ENCODE measurements at regions not wholly inside any gene's neighbourhood (a gene's known extent, or its start where the extent isn't known, plus 50 kb on each side); places are given as distances from the start of the nearest gene placed in this dataset.
"Not testable (repeated sequence)": the region's sequence is repeated elsewhere in the genome, so short reads cannot be mapped to it uniquely, and the experiment has no call there.

DNA sequence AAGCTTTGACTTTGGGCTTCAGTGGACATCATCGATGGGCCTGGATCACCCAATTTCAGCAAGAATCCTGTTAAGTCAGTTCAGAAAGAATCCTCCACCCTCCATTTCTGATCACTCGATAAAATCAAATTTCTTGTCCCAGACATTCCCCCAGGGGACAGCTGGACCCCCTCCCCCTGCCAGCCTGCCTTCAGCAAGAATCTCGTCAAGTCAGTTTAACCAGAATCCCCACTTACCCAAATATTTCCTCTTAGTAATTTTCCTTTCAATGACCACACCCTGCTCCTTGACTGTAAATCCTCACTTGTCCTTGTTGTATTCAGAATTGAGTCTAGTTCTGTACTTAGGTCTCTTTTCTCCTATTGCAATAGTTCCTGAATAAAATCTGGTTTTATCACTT, 766.9 kb downstream of the XPNPEP1 start:
- DNase-seq (ENCODE audit: low spot score in 2 of 2) (no peak), FAIRE-seq (no peak)

DNA sequence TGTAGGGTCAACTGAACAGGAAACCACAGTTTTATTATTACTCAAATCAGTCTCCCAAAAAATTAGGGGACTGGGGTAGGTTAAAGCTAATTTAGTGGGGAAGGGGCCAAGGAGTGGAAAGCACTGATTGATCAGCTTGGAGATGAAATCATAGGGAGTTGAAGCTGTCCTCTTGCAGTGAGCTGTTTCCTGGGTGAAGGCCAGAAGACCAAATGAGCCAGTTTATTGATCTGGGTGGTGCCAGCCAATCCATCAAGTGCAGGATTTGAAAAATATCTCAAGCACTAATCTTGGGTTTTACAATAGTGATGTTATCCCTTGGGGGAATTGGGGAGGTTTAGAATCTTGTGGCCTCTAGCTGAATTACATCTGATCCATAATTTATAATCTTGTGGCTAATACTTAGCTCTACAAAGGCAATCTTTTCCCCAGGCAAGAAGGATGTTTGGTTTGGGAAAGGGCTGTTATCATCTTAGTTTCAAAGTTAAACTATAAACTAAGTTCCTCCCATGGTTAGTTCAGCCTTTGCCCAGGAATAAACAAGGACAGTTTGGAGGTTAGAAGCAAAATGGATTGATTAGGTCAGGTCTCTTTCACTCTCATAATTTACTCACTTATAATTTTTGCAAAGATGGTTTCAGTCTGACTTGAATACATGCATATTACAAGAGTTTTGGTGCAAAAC, 773.5 kb downstream of the XPNPEP1 start:
- FAIRE-seq = no peak
- DNase-seq (ENCODE audit: low spot score in 2 of 2) = no peak

DNA sequence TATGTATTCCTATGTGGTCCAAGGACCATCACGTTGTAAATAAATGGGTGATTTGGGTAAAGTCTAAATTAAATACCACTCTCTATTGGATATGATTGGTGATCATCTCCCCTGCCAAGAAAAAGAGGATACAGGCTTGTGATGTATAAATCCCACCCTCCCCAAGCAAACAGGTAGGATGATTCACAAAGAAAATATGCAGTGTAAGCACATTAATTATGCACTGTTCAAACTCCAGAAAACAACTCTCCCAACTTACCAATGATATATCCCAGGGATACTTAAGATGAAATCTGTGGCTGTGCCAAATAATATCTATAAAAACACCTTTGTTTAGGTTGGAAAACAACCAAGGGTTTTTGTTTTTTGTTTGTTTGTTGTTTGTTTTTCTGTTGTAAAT, 795.9 kb downstream of the XPNPEP1 start:
- FAIRE-seq (no peak), DNase-seq (ENCODE audit: low spot score in 2 of 2) (no peak)

DNA sequence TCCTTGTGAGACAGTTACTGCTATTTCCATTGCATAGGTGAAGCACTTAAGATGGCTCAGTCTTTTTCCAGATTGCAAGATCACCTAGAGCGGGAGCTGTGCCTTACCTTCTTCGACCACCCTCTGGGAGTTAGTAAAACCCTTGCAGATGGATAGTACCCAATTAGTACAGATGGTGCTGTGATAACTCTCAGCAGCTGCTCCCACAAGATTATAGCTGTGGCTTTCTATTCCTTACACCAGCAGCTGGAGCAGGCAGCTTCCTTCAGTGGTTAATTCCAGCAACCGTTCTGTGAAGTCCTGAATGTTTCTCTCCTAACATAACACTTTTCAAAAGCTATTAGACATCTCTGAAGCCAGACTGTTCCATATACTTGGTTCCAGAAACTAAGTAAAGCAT, 796.8 kb downstream of the XPNPEP1 start:
- no peak for FAIRE-seq
- DNase-seq (ENCODE audit: low spot score in 2 of 2) = no peak

DNA sequence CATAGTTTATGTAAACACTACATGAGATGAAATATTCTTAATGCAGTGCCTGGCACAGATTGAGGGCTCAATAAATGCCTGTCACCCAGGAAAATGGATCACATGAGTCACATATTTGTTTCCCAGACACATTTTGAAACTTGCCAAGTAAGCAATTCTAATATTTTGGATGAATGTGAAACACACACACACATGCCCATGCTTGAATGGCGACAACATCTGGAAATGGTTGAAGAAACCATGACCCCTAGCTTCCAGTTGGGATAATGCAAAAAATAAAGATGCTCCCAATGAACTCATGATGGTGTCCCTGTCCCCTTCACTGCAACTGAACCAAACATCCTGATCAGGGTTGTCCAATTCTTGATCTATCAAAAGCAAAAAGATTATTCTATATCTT, 797.3 kb downstream of the XPNPEP1 start:
- FAIRE-seq (no peak), DNase-seq (ENCODE audit: low spot score in 2 of 2) (no peak)

DNA sequence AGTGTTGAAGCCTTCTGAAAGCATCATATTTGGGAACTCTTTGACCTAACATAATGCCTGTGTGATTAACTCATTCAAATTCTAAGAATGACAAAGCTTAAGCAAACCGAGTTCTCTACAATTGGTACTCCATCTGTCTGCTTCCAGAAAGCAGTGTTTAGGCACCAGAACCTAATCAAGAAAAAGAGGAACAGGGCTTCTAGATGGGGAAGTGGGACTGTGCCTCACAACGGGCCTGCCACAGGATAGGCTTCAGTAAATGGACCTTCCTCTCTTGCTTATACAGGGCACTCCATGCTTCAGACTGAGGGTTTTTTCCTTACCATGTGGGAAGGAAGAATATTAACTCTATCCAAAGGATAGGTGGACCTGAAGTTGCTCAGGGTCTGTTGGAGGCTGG, 808.1 kb downstream of the XPNPEP1 start:
- no peak for DNase-seq (ENCODE audit: low spot score in 2 of 2)
- FAIRE-seq = no peak

DNA sequence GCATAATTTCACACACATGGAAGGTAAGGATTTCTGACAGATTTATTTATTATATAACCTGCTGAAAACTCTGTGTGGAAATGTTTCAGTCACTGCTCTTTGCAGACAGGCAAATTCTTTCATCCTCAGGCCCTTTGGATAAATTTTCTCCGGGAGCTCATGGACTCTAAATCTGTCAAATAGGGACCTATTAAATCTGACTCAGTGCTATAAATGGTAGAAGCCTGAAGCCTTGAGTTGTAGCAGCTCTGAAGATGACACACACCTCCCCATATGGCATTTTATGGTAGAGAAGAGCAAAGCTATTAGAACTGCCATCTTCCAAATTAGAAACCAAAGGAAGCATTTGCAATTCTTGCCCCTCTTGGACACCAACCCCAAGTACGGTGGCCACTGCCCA, 808.7 kb downstream of the XPNPEP1 start:
- DNase-seq (ENCODE audit: low spot score in 2 of 2) (no peak), FAIRE-seq (no peak)

DNA sequence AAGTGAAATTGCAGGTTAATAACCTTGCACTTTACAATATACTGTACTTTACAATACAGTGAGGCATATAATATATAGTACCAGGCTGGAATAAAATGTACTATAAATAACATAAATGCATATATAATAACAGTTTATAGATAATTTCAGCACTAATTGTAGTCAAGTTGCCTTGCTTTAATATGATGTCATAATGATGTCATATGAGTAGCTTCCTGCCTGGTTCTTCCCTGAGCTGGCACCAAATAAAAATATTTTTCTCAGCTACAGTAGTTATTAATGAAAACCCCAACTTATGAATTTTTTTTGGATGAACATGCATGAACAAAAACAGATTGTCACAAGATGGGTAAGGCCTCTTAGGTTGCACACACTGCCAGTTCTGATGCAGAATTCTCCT, 816.7 kb downstream of the XPNPEP1 start:
- DNase-seq (ENCODE audit: low spot score in 2 of 2) (no peak), FAIRE-seq (no peak)

DNA sequence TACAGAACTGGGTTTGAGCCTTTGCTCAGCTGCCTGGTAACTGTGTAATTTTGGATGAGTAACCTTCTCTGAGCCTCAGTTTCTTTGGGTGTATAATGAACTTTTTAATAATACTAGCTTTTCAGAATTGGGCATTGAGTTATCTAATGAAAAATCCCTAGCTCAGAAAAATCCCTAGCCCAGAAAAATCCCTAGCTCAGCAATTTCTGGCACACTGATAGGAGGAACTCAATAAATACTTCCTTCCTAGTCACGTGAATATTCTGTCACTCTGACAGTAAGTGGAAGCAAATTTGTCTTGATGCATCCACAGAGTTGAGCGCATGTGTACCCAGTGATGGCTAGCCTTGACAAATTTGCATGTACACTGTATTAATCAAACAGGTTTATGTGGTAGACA, 817.6 kb downstream of the XPNPEP1 start:
- FAIRE-seq (no peak), DNase-seq (ENCODE audit: low spot score in 2 of 2) (no peak)

DNA sequence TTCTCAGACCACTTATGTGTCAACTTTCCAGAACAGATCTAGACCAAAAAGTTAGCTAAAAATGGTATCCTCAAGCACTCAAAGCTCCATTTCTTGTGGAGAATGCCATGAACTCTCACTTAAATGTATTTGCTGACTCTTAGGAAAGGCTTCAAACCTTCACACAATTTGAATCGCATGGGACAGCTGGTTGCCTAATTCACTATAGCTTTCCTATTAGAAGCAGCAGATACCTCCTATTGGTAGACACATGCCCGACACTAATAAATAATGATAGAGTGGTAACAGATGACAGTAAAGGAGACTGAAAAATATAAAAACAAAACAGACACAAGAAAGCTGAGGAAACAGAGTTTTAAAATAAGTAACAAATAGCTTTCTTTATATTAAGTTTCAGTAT, 818.5 kb downstream of the XPNPEP1 start:
- DNase-seq (ENCODE audit: low spot score in 2 of 2) (no peak), FAIRE-seq (no peak)

DNA sequence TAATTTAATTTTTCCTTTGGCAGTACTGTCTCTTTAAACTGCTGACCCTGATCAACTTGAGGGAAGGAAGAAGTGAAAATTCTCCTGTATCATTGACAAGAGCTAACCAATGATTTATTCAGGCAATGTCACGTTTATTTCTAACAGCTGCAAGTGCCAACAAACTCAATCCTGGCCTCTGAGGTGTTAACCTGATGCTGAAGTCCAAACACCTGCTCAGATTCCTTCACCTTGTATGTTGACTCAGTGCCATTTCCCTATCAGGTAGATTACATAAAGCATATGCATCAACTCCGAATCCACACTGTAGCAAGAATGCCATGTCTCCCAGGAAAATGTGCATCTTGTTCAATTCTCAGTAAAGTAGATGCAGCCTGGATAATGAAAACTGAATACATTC, 820.0 kb downstream of the XPNPEP1 start:
- no peak for FAIRE-seq
- DNase-seq (ENCODE audit: low spot score in 2 of 2) = no peak

DNA sequence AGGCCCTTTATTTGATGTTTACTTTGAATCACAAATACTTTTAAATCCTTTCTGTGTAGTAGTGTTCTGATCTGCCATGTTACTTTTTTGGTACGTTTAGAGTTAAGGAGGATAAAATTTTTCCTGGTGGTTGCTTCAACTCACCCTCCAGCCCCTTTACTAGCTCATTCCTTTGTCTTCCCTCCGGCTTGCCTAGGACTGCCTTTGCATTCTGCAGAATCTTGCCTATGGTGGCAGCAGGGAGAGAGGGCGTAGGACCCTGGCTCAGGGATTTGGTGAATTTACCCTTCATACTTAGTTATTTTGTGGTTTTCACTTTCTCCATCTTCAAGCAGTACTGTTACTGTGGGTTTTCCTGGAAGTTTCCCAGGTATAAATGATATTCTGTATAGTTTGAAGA, 833.5 kb downstream of the XPNPEP1 start:
- FAIRE-seq = no peak
- no peak for DNase-seq (ENCODE audit: low spot score in 2 of 2)

DNA sequence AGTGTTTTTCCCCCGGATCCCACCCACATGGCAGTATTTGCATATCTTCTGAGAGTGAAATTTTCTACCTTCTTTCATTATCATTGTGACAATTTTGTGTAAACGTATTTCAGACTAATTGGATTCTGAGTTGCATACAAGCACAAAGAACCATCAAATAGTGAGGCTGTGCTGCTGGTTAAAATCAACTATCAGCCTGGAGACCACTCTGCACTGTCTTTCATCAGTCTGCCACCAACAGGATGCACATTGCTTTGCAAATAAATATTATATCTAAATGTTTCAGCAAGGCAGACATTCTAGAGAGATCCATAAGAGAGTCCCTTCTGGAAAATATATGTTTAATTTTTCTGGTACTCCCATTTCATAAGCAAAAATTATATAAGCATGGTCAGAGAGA, 851.8 kb downstream of the XPNPEP1 start:
- FAIRE-seq (no peak), DNase-seq (ENCODE audit: low spot score in 2 of 2) (no peak)

DNA sequence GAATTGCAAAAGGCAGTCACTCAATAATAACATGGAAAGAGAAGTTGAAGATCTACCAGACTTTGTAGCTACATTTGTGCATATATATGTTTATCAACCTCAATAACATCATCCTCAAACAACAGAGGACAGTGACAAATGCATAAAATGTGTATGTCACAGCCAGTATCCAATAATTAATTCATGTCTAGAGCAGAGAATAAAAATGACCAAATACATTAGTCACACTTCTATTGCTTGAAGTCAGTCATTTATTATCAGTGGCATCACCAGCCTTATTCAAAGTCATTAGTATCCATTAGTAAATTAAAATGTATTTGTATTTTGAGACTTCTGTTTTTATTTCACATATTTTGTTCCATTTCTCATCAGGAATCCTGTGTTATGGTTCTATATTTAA, 852.8 kb downstream of the XPNPEP1 start:
- FAIRE-seq = no peak
- DNase-seq (ENCODE audit: low spot score in 2 of 2) = no peak

DNA sequence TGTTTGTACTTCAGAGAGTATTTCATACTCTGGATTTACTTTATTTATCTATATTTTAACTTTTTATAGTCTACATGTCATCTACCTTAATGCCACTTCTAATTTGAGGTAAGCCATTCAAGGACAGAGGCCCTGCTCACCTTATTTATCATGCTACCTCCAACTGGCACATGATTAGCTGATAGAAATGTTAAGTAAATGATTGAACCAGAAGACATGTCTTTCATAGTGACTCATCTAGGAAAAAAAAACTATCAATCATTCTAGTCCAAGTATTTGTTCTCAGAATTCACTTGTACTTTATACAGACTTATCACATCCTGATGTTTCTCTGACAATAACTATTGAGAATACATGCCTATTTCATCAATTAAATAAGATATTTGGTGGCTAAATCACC, 856.3 kb downstream of the XPNPEP1 start:
- DNase-seq (ENCODE audit: low spot score in 2 of 2) = no peak
- FAIRE-seq = no peak

DNA sequence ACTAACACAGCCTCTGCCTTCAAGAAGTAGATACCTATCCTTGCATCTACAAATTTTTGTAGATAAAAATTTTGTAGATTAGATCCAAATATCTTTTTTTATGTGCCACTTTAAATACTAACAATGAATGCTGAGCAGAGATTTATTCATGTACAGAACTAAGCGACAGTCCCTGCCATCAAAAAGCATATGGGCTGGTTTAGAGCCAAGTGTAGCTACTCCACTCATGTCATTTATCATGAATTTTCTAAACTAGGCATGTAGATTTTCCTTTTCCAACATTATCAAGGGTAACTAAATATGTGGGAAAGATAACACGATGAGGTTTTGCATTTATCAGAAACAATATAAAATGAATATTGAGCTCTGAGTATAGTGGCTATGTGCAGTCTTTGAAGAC, 857.5 kb downstream of the XPNPEP1 start:
- DNase-seq (ENCODE audit: low spot score in 2 of 2) (no peak), FAIRE-seq (no peak)

DNA sequence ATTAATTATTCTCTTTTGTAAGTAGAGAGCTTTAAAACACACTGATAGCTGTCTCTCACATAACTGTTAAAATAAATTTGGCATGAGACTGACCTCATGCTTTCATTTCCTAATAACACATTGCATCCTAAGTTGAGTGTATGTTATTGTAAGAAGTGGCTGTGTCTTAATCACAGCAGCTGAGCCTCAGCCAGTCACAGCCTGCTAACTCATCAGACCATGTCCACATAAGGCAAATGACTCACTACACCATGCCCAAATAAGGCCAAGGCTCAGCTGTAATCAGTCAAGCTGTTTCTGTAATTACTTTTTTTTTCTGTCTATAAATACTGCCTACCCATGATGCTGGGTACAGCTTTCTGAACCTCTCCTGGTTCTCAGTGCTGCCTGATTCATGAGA, 860.9 kb downstream of the XPNPEP1 start:
- no peak for FAIRE-seq
- DNase-seq (ENCODE audit: low spot score in 2 of 2) = no peak

DNA sequence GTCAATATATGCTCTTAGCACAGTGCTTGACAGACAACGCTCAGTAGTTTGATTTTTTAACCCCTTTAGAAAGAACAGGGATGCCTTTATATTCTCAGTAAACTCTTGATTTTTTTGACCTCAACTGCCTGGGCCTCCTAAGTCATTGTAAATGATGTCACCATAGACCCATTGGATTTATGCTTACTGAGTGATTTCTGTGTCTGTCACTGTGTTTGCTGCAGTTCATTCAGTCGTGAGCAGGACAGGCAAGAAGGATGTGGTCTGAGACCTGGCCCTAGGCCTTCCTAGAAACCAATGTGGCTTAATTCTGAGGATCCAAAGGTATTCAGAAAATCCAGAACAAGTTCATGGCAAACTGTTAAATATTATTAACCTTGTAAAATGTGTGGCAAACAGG, 868.1 kb downstream of the XPNPEP1 start:
- FAIRE-seq = no peak
- no peak for DNase-seq (ENCODE audit: low spot score in 2 of 2)

DNA sequence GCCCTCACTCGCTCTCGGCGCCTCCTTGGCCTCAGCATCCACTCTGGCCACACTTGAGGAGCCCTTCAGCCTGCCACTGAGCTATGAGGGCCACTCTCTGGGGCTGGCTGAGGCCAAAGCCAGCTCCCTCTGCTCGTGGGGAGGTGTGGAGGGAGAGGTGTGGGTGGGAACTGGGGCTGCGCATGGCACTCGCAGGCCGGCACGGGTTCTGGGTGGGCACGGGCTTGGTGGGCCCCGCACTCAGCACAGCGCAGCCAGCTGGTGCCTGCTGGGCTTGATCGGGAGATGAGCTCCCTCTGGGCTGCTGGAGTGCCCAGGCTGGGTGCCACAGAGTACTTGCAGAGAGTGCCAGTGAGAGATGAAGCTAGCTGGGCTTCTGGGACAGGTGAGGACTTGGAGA, 875.5 kb downstream of the XPNPEP1 start:
- DNase-seq (ENCODE audit: low spot score in 2 of 2) (no peak), FAIRE-seq (no peak)

DNA sequence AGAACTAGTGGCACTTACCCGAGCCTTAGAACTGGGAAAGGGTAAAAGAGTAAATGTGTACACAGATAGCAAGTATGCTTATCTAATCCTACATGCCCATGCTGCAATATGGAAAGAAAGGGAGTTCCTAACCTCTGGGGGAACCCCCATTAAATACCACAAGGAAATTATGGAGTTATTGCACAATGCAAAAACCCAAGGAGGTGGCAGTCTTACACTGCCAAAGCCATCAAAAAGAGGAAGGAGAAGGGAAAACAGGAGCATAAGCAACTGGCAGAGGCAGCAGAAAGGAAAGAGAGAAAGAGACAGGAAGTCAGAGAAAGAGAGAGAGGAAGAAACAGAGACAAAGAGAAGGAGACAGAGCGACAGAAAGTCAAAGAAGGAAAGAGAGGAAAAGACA, 876.9 kb downstream of the XPNPEP1 start:
- not testable (repeated sequence) for FAIRE-seq; DNase-seq (ENCODE audit: low spot score in 2 of 2)

DNA sequence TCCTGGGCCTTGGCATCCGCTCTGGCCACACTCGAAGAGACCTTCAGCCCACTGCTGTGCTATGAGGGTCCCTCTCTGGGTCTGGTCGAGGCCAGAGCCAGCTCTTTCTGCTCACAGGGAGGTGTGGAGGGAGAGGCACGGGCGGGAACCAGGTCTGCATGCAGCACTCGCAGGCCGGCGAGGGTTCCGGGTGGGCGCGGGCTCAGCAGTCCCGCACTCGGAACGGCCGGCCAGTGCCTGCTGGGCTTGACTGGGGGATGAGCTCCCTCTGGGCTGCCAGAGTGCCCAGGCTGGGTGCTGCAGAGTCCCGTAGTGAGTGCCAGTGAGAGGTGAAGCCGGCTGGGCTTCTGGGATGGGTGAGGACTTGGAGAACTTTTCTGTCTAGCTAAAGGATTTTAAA, 882.7 kb downstream of the XPNPEP1 start:
- DNase-seq (ENCODE audit: low spot score in 2 of 2) (no peak), FAIRE-seq (no peak)

DNA sequence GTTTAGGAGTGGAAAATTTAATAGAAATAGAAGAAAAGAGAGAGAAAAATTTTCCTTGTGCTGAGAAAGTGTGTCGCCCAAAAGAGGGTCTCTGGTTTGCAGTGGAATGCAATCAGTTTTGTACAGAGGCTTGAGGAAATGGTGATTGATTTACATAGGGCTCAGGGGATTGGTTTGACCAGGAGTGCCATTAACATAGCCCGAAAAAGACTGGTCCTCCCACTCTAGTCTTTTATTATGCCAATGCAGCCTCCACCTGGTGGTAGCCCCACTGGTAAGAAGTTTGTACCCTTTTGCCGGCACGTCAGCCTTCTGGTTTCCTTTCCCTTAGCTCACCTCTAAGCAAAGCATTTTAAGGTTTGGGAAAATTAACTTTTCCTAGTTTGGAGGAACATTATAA, 885.3 kb downstream of the XPNPEP1 start:
- FAIRE-seq (no peak), DNase-seq (ENCODE audit: low spot score in 2 of 2) (no peak)

DNA sequence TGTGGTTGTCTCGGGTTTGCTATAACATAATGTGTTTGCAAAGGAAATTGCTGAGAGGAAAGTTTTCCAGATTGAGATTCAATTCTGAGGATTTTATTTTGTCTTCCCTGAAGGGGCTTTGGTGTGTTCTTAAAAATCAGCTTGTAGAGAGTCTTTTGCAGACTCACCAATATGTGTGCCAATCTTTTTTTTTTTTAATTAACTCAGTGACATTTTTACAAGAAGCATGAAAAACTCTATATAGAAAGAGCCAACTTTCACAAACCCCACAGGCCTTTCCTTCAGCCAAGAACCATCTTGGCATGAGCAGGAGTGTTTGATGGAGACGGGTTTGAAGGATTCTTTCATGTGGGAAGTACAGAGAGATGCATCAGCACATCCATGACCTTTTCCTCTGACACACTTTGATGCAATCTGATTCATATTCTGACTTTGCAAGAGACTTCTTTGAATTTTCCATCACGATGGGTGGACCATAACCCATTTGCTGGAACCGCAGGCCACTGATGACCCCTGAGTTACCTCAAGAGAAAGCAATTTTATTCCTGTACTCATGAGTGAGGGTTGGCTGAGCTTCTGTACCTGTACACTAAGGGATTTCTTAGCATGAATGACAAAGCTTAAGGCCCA, 892.6 kb downstream of the XPNPEP1 start:
- no peak for FAIRE-seq
- DNase-seq (ENCODE audit: low spot score in 2 of 2) = no peak

Data from frontal cortex (tissue), 3 donors.